GM18502 (cell line): ENCODE measurements at regions not wholly inside any gene's neighbourhood (a gene's known extent, or its start where the extent isn't known, plus 50 kb on each side); places are given as distances from the start of the nearest gene placed in this dataset.
"Not testable (repeated sequence)": the region's sequence is repeated elsewhere in the genome, so short reads cannot be mapped to it uniquely, and the experiment has no call there.

ENCODE experiments used
- ATAC-seq: cut with Tn5 transposase; IDR thresholded peaks from one replicate; pipeline ENCODE4 v1.9.1; 2021; ENCODE audit warnings: mild to moderate bottlenecking; ENCODE audit not compliant: unreplicated experiment, poor library complexity

DNA sequence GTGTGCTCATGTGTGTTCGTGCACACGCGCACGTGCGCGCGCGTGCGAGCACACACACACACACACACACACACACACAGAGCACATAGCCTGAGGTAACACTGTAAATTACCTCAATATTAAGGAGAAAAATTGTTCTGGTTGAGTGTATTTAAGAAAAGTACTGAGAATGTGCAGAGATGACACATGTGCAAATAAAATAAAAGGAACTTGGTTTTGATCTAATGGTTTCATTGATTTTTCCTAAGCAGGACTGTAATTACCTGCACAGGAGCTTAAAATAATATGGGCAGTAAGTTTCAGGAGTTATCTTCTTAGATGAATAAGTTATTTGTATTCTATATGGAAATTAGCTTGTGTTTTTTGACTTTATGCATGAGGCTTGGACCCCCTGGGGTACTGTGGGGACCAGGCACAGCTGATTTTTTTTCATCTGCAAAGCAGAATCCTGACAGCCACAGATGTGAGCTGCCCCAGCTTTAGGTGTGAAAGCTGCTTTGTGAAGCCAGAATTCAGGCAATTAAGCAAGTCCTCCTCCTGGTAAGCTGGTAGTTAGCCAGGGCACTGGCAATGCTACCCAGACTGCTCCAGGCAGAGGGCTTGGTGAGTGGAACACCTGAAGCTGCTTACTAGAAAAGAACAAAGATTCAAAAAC is 1040.6 kb upstream of the CITED2 start:
- ATAC-seq, result no peak

DNA sequence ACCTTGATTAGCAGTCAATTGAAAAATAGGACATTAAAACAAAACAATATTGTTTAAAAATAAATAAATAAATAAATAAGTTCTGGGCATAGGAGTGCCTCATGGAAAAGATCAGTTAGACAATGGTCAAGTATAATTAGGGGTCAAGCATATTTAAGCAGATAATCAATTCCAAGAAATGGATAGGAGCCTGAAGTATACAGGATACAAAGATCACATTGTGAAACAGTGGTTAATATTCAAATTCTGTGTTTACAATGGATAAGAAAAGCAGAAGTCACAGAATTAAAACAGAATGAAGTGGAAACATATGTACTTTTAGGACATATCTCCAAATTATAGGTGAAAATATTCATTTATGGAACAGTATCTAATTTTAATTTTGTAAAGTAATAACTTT is 1028.6 kb upstream of the CITED2 start:
- ATAC-seq, result no peak

DNA sequence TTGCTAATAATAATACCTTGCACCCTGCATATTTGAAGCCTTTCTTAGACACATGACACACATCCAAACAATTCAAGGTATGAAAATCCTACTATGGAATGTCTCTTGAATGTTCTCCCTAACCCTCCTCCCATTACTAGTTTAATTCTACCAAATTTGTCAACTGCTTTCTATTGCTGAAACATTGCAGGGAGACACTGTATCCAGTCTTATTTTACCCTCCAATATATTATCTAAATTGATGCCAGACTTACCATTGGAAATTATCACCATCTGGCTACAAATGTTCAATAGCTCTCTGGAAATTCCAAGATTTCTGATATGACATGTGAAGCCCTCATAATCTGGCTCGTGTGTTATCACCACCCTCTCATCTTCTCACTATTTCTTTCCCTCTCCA is 1027.3 kb upstream of the CITED2 start:
- no peak for ATAC-seq

DNA sequence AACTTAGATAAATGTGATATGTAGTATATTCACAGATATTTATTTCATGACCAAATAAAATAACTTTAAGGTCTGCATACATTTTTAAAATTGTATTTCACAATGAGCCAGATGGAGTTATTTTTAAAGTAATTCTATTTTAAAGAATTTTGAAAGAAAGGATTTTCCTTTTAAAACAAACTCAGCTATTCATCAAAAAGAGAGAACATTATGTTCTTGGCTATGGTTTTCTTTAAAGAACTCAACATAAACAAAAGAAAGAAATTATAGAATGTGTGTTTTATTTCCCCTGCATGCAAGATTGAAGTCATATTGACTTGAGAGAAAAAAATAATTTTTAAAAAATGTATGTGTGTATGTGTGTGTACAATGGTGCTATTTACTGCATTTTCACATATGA is 1023.6 kb upstream of the CITED2 start:
- ATAC-seq, result no peak

DNA sequence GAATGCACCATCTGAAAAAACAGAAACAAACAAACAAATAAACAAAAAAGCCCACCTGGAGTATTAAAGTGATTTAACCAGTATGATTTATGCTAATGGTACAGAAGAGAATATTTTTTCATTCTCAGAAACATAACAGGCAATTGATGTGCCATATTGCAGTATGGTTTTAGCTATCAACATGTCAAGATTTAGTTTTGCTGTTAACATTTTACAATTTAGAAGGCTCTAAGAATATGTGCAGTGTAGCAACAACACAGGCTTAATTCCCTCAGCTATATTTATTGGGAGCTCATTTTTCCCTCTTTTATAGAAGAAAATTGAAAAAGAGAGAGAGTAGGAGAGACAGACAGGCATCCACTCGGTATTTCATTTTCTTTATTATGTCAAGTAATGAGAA is 1022.7 kb upstream of the CITED2 start:
- ATAC-seq, result no peak

DNA sequence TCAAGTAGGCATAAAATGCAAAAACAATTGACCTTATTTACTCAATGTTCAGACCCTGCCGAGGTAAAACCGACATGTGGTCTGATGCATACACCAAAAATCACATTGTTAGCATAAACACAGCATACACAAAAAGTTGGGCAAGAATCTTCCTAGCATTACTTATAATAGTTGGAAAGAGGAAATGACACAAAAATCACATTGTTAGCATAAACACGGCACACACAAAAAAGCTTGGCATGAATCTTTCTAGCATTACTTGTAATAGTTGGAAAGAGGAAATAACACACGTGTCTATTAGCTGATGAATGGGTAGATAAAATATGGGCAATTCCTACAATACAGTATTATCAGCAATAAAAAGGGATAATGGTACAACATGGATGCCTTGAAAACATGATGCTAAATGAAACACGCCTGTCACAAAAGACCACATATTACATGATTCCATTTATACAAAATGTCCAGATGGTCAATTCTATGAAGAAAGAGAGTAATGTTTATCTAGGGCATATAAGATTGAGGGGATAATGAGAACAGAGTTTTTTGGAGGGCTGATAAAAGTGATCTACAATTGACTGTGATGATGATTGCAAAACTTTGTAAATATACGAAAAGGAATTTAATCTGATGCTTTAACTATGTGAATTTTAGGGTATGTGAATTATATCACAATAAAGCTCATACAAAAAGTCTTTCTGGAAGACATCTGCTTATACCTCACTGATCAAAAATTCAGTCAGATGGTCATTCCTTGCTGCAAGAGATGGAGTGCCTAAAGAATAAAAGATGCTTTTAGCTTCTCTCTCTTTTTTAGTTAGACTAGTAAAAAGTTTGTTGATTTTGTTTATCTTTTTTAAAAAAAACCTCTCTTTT is 1019.5 kb upstream of the CITED2 start:
- no peak for ATAC-seq

DNA sequence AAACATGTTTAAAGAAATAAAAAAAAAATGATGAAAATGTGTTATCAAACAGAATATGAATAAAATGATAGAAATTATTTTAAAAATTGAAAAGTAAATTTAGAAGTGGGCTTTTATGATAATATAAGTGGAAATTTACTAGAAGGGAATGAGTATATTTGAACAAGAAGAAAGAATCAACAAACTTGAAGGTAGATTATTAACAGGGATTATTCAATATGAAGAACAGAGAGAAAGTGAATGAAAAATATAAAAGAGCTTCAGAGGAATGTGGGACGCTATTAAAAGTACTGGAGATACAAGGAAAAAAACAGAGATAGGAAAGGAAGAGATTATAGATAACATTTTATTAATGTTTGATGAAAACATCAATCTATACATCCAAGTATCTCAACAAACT is 1014.4 kb upstream of the CITED2 start:
- ATAC-seq, result no peak

DNA sequence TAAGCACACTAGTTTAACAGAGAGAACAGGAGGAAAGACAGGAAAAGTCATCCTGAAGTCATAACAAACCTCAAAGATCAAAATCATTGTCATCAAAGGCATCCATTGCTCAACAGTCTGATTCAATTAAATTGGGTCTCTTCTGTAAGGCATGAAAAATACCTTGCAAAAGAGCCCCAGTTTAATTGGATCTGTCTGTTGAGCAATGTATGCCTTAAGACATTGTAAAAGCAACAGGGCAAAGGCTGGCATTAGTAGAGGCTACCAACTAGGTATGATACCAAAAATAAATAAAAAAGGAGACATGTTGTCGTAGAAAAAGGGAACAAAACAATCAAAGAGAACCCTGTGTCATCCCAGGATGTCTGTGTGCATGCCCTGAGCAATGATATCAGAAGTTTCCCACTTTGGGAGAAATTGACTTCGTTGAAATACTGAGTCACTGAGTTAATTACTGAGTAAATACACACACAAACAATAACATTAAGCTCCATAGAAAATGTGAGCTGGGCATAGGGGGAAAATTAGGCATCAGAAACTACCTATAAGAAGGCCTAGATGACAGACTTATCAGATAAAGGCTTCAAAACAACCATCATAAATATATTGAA is 1013.8 kb upstream of the CITED2 start:
- no peak for ATAC-seq

DNA sequence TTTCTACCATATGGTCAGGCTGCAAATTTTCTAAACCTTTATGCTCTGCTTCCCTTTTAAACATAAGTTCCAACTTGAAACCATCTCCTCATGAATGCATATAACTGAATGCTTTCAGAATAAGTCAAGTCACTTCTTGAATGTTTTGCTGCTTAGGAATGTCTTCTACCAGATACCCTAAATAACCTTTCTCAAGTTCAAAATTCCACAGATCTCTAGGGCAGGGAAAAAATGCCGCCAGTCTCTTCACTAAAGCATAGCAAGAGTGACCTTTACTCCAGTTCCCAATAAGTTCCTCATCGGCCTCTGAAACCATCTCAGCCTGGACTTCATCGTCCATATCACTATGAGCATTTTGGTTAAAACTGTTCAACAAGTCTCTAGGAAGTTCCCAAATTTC is 1011.2 kb upstream of the CITED2 start:
- ATAC-seq, result no peak

DNA sequence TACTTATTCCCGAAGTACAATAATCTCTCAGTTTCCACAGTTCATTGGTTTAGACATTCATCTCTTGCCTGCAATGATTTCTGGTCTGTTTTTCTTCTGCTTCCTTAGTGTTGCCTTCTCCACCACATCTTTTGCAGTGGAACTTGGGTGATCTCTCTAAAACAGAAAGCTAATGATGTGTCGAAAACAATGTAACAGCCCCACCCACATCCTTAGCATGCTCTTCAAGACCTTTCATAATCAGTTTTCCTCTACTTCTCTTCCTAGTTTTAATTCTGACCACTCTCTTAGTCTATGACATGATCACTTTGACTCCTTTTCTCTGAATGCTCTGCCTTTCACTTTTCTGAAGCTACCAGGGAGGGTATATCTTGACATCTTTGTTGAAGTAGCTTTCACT is 1007.9 kb upstream of the CITED2 start:
- ATAC-seq, result no peak

DNA sequence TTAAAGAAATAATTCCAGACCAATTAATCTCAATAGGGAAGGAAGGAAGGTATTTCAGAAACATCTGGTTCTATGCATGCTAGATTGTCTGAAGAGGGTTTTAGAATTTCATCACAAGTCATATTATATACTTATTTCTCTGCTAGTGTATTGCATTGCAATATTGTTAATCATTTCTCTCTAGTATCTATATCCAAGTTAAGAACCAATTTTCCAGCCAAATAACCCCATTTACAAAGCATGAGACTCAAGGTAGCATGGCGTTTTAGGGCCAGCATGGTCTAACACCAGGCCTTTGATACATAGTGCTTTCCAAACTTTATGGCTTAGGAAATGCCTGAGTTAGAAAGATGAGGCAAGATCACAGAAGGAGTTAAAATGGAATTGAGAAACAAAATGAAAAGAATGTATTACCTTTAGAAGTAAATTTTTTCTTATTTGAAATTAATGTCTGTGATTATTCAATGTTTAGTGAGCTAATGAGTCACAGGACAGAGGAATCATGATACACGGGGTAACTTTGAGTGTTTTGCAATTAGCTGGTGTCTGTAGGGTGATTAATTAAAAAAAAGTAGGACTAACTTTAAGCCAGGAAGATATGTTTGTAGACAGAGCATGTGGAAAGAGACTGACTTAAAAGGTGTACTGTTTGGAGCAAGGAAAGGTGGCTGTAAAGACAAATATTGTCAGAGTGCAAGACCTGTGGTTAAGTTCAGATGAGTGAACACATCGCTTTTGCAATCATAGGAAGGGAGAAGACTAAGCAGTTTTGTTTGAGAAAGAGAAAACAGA is 1006.2 kb upstream of the CITED2 start:
- no peak for ATAC-seq

DNA sequence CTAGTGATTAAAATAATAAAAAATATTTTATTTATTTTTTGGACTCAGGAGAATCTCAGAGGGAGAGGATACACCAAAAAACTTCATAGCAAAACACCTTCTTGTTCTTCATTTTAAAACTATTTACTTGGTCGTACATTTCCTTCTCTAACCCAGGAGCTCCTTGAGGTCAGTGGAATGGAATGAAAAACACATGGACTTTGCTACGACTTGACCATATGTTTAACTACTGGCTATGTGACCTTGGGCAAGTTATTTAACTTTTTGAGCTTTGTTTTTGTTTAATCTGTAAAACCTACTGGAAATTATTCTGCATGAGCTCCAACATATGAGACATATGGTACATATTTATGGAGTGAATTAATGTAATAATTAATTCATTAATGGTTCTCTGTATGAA is 1005.5 kb upstream of the CITED2 start:
- no peak for ATAC-seq

DNA sequence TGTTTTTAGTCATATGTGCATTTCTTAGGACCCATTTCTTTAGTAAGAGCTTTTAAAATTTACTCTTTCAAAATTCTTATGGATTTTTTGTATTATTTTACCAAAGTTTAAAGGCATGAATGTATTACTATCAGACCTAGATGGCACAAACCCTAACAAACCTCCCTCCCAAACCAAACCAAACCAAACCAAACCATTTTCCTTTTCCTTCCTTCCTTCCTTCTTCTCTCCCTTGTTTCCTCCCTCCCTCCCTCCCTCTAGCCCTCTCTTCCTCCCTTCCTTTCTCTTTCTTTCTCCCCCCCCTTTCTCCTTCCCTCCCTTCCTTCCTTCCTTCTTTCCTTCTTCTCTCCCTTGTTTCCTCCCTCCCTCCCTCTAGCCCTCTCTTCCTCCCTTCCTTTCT is 1001.8 kb upstream of the CITED2 start:
- ATAC-seq, result no peak

DNA sequence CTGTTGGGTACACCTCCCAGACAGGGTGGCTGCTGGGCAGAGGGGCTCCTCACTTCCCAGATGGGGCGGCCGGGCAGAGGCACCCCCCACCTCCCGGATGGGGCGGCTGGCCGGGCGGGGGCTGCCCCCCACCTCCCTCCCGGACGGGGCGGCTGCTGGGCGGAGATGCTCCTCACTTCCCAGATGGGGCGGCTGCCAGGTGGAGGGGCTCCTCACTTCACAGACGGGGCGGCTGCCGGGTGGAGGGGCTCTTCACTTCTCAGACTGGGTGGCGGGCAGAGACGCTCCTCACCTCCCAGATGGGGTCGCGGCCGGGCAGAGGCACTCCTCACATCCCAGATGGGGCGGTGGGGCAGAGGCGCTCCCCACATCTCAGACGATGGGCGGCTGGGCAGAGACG is 999.3 kb upstream of the CITED2 start:
- not testable (repeated sequence) for ATAC-seq

DNA sequence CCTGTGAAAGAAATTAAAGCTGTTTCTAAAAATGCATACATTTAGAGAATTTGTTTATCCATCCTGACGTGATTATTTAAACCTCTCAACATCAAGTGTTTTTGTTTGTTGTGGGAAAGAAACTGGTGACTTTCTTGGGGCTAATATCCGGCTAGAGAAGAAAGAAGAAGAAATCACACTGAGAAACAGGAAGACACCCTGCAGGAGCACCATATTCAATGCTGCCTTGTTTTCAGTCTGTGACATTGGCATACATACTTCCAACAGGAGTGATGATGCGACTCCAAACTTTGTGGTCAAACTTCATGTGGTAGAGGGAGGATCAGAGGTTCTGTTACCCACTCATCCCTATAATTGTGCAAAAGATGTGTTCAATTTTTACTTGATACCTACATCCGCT is 997.6 kb upstream of the CITED2 start:
- ATAC-seq, result no peak

DNA sequence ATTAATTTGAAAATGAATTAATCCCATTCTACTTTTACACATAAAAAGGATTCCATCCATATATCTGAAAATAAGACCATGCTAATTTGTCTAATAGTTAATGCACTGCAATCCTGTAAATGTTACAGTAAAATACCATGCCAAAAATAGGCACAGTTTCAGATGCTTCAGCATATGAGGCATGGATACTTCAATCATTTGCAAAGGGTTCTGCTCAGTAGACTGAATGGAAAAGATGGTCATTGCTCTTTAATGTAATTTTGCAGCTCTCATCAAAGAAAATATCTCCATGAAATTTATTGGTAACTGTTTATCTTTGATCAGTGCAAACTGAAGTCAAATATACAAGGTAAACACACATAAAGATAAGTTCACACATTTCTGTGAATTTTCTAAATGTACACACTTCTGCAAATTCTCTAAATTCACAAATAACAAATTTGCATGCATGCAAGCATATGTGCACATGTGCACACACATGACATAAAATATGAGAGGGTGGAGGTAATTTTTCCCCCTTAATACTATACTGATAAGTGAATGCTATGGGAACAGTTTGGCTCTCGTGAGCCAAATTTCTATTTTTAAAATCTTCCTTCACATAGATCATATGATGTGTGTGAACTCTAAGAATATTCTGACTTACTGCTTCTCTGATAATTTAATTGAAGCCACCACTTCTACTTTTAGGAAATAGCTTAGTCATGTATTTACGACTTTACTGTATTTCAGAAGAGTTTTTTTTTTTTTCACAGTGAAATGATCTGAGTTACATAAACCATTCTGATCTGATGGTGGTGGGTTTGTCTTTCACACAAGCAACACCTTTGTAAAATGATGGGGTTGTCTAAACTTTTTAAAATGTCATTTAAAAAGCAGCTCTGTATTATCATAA is 996.8 kb upstream of the CITED2 start:
- no peak for ATAC-seq

DNA sequence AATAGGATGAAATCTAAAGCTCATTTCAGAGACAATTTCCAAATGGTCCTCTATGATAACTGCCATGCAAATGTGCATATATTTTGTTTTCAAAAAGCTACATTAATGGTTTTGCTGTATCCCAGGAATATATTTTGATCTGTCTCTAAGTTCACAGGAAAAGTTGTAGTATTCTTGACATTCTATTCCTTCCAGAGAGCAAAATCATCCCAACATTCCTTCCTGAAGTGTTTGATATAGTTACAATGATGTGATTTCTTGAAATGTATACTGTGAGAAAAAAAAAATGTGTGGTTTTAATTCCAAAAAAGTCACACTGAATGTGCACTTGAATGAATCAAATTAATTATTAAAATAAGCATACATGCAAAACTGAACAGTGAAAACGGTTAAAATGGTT is 996.0 kb upstream of the CITED2 start:
- no peak for ATAC-seq

DNA sequence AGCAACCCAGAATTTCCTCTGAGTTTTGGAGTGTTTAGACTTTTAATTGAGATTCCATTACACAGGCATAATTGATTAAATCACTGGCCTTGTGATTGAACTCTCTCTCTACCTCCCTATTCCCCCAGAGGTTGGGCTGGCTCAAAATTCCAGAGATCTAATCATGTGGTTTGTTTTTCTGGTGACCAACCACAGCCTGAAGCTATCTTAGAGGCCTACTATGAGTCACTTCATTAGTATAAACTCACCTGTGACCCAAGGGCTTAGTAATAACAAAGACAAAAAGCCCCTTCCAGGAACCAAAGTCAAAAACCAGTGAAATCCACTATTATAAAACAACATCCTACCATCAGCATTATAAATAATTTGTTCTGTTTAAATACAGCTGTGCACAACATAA is 992.5 kb upstream of the CITED2 start:
- ATAC-seq, result no peak

DNA sequence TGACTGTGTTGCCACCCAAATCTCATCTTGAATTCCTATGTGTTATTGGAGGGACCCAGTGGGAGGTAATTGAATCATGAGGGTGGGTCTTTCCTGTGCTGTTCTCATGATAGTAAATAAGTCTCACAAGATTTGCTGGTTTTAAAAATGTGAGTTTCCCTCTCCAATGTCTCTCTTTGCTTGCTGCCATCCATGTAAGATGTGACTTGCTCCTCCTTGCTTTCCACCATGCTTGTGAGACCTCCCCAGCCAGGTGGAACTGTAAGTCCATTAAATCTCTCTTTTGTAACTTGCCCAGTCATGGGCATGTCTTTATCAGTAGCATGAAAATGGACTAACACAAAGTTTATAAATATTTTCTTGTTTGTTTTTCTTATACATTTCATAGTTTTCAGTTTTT is 990.5 kb upstream of the CITED2 start:
- ATAC-seq, result no peak

DNA sequence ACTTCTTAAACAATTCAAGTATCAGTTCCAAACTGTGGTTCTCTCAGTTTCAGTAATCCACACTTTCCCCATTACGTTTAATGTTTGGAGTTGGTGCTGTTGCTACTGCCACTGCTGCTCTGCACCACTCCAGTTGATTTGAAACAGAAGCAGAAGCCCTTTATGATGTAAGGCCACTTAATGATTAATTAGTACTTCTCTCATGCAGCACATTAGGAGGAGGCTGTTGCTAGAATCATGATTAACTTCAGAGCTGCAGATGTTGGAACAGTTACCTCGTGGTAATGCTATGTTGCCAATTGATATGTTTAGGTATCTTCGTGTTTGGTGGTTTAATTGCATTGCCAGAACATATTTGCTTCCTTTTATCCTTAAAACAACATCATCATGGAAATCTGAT is 986.2 kb upstream of the CITED2 start:
- no peak for ATAC-seq
